Suprapubic skin (tissue), 4 donors: ENCODE measurements at regions not wholly inside any gene's neighbourhood (a gene's known extent, or its start where the extent isn't known, plus 50 kb on each side); places are given as distances from the start of the nearest gene placed in this dataset.

Experiments used
- CTCF ChIP-seq, 2 donors: fragments of 200-600 bp in 1 of 2; fragments of 450-650 bp in 1 of 2; sonication (generic) in 1 of 2; IDR thresholded peaks; one replicate each; pipeline ENCODE4 v1.5.1; 2016 to 2019; ENCODE audit warnings: antibody characterized with exemption in 2 of 2, mild to moderate bottlenecking in 1 of 2, moderate library complexity in 1 of 2
- EP300 ChIP-seq: sonication (generic); formaldehyde crosslinking; IDR thresholded peaks from one replicate; pipeline ENCODE4 v1.6.1; 2017; ENCODE audit warnings: antibody characterized with exemption
- POLR2A ChIP-seq, 2 donors: fragments of 450-650 bp; IDR thresholded peaks; one replicate each; pipeline ENCODE4 v1.6.1; 2017; ENCODE audit warnings: antibody characterized with exemption in 2 of 2, mild to moderate bottlenecking in 2 of 2, moderate library complexity in 2 of 2
- POLR2AphosphoS5 ChIP-seq, 3 donors: sonication (generic); formaldehyde crosslinking; IDR thresholded peaks; one replicate each; pipeline ENCODE4 v1.6.1; 2017; ENCODE audit warnings: antibody characterized with exemption in 3 of 3

GRCh38 chr5:106174903-106175302 lies 1495.8 kb downstream of the EFNA5 start:
- TF ChIP-seq CTCF (IDR thresholded peaks at IDR 0.05) (no peak), POLR2A (IDR thresholded peaks at IDR 0.05) (no peak), POLR2AphosphoS5 (IDR thresholded peaks at IDR 0.05) (no peak), EP300 (no peak)
